Kidney epithelial cell (primary cell): ENCODE measurements at regions not wholly inside any gene's neighbourhood (a gene's known extent, or its start where the extent isn't known, plus 50 kb on each side); places are given as distances from the start of the nearest gene placed in this dataset.

Experiments
- DNase-seq: peaks from one replicate; pipeline ENCODE4 v3.0.0-alpha.2; 2010; ENCODE audit warnings: low read depth
- H3K27me3 ChIP-seq: 2 replicates; pipeline ENCODE4 v1.6.0; 2011; ENCODE audit warnings: low read length; ENCODE audit not compliant: control insufficient read depth, insufficient read depth
- H3K36me3 ChIP-seq: 2 replicates; pipeline ENCODE4 v1.5.1; 2011; ENCODE audit warnings: low read length; ENCODE audit not compliant: control insufficient read depth, insufficient read depth
- H3K4me3 ChIP-seq: 2 replicates; pipeline ENCODE4 v1.5.1; 2011; ENCODE audit warnings: low read depth, mild to moderate bottlenecking, control low read depth, low read length
- TF ChIP-seq, protein P1 (sequence below): IDR thresholded peaks from 2 replicates; pipeline ENCODE4 v1.5.1; 2011; ENCODE audit warnings: mild to moderate bottlenecking, moderate library complexity, low read length, control low read depth, inconsistent platforms; ENCODE audit not compliant: insufficient read depth, poor library complexity, severe bottlenecking

DNA sequence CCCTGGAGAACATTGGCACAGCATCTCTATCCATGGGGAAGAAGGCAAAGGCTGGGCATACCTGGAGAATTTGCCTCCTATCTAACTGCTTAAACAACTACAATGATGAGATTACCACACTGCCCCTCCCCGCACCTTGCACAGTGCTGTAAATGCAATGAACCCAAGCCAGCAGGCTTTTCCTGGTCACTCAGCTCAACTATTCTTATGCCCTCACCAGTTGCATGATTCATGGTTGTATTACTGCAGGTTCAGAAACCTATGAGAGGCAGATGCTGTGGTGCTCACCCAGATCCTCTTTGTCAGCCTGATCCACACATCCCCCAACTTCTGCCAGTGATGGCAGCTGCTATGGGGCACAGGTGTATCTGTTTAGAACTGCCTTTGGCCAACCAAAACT lies 77.7 kb upstream of the STAC start:
- H3K4me3 ChIP-seq, result no peak overlapping the region
- TF ChIP-seq, protein P1, sequence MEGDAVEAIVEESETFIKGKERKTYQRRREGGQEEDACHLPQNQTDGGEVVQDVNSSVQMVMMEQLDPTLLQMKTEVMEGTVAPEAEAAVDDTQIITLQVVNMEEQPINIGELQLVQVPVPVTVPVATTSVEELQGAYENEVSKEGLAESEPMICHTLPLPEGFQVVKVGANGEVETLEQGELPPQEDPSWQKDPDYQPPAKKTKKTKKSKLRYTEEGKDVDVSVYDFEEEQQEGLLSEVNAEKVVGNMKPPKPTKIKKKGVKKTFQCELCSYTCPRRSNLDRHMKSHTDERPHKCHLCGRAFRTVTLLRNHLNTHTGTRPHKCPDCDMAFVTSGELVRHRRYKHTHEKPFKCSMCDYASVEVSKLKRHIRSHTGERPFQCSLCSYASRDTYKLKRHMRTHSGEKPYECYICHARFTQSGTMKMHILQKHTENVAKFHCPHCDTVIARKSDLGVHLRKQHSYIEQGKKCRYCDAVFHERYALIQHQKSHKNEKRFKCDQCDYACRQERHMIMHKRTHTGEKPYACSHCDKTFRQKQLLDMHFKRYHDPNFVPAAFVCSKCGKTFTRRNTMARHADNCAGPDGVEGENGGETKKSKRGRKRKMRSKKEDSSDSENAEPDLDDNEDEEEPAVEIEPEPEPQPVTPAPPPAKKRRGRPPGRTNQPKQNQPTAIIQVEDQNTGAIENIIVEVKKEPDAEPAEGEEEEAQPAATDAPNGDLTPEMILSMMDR, result no peak
- peak; percentile 19 for DNase-seq

DNA sequence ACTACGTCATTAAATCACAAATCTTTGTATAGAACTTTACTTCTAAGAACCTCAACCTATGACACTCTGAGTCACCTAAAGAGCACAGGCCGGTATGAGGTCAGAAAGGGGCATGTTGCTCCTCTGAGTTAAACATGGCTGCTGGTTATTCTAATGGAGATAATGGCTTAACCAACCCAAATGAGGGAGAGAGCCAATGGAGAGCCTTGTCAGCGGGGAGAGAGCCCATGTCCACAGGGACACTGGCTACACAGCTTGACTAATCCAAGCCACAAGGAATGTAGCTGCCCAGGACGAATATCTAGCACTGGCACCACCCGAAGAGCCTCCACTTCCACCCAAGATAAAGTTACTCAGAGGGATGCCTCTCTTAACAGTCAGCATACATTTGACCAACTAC lies 77.0 kb upstream of the STAC start:
- TF ChIP-seq, protein P1, result no peak
- no peak for DNase-seq
- Histone ChIP-seq H3K36me3 (no peaks in the 10 kb centered on the region), H3K4me3 (no peak overlapping the region), H3K27me3 (no peaks in the 10 kb centered on the region)

More for the DNA sequence above, 77.7 kb upstream of the STAC start:
- H3K27me3 ChIP-seq, result no peaks in the 10 kb centered on the region
- no peaks in the 10 kb centered on the region for H3K36me3 ChIP-seq

GRCh38 chr3:36305929-36306520 lies 74.3 kb upstream of the STAC start:
- peak; percentile 37 for DNase-seq
- H3K36me3 ChIP-seq, result no peaks in the 10 kb centered on the region
- H3K4me3 ChIP-seq, result no peak overlapping the region
- no peaks in the 10 kb centered on the region for H3K27me3 ChIP-seq
- TF ChIP-seq, protein P1, result no peak

GRCh38 chr3:36309092-36309491 lies 71.2 kb upstream of the STAC start:
- Histone ChIP-seq H3K4me3 (no peak overlapping the region), H3K27me3 (no peaks in the 10 kb centered on the region), H3K36me3 (no peaks in the 10 kb centered on the region)
- DNase-seq, result no peak
- TF ChIP-seq, protein P1, result no peak

GRCh38 chr3:36312351-36312750 lies 68.0 kb upstream of the STAC start:
- no peak overlapping the region for H3K4me3 ChIP-seq
- TF ChIP-seq, protein P1, result no peak
- no peak for DNase-seq
- H3K36me3 ChIP-seq, result no peaks in the 10 kb centered on the region
- no peaks in the 10 kb centered on the region for H3K27me3 ChIP-seq

DNA sequence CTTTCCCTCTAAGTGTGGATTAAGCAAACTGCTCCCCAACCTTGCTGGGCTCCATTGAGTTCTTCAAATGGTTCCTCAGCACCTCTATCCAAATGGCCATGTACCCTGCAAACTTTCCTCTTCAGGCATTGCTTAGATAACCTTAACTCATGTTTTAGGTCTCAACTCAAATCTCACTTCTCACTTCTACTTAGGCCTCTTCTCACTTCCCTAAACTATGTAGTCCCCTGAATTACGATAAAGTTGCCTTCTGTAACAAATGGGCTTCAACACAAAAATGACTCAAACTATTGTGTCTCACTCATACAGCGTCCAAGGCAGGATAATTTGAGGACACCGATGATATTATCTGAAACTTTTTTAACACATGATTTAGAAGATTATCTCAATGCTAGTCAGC lies 62.4 kb upstream of the STAC start:
- DNase-seq, result no peak
- no peaks in the 10 kb centered on the region for H3K36me3 ChIP-seq
- no peaks in the 10 kb centered on the region for H3K27me3 ChIP-seq
- H3K4me3 ChIP-seq, result no peak overlapping the region
- TF ChIP-seq, protein P1, result no peak
